ENCODE measurements at regions not wholly inside any gene's neighbourhood (a gene's known extent, or its start where the extent isn't known, plus 50 kb on each side); places are given as distances from the start of the nearest gene placed in this dataset.
"Not testable (repeated sequence)": the region's sequence is repeated elsewhere in the genome, so short reads cannot be mapped to it uniquely, and the experiment has no call there.

DNA sequence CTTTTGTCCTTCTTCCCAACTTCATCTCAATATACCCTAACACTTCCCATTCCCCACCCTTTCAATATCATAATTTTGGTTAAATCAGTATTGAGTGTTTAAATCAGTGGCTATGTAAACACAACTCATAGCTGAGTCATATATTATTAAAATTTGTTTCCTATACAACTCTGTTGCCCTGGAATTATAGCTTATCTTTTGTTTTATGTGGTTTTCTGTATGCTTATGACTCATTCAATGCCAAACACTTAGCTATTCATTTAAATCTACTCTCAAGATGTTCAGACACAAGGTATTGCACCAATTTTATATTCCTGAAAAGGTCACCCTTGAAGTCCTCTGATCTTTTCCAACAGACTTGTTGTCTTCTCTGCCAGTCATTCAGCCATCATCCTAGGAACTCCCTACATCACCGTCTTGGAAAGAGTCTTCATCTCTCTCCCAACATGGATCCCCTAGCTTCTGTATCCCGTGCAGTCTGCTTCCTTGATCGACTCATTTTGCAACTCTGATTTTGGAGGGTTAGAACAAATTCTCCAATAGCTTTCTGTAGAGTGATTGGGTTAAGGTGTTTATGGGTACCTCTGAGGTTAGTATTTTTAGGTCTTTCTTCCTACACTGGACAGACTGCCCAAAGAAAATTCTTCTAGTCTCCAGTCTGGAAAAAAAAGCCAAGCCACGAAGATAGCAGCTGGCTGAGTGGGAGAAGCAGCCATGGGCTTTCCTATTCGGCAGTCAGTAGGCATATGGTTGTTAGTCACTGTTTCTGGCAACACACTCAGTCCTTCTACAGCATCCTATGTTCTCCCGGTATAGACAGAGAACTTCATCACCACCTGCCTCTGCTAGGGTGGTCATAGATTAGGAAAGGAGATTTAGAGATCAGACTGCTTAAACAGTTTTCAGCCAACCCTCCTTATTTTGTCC is 102.1 kb downstream of the CRPPA start:
- DNase-seq, result no peak

- no peak for DNase-seq
Observed at GRCh38 chr7:16318463-16318862, 102.9 kb downstream of the CRPPA start.

GRCh38 chr7:16317406-16317805 is 103.9 kb downstream of the CRPPA start:
- no peak for DNase-seq

- no peak for DNase-seq
Observed at GRCh38 chr7:16315280-16315679, 106.1 kb downstream of the CRPPA start.

DNA sequence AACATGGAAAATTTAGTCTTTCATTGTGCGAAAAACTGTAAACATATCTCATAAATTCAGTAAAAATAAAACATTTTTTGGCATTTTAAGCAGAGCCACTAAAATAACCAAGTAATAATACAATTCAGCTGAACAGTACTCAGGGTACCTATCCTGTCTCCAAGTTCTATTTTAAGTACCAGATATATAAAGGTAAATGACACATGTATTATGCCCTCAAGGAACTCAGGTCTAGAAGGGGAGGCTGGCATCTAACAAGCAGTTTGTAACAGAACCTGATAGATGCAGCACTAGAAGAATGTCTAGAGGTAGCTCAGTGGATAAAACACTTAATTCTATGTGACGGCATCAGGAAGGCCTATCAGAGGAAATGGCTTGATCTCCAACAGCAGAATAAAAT is 112.2 kb downstream of the CRPPA start:
- DNase-seq, result no peak

GRCh38 chr7:16301291-16301690 is 120.0 kb downstream of the CRPPA start:
- DNase-seq, result no peak

DNA sequence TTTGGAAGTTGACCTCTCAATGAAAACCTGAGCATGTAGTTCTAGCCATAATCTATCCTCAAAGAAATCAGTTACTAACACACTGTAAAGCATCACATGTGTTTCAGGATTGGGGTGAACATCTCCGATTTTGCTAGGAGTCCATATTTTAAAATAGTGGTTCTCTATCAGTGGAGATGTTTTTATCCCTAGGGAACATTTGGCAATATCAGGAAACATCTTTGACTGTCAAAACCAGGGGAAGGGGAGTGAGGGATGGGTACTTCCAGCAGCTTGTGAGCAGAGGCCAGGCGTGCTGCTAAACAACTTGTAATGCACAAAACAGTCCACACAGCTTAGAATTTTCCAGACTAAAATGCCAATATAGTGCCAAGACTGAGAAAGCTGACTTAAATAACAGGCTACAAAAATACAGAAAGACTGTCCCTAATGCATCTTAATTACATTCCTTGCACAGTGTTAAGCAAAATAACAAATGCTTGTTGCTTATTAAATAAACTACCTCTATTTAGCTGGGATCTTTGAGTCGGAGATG is 120.9 kb downstream of the CRPPA start:
- no peak for DNase-seq

DNA sequence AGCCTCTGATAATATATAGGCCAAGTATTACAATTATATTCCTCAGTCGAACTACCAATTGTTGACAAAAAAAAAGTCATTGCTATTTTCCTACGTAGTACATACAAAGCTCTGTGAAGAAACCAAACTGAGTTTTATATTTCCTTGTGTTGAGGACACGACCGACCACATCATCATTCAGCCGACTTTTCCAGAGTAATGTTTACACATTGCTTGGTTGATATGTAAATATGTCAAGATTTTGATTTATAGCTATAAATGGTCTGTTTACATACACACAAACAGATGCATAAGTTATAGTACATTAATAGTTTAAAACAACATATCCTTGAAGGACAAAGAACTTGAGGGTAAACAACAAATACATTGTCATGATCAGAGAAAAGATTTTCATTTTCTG is 121.5 kb downstream of the CRPPA start:
- DNase-seq, result no peak

- DNase-seq, result no peak
Observed at GRCh38 chr7:16298221-16298620, 123.1 kb downstream of the CRPPA start.

DNA sequence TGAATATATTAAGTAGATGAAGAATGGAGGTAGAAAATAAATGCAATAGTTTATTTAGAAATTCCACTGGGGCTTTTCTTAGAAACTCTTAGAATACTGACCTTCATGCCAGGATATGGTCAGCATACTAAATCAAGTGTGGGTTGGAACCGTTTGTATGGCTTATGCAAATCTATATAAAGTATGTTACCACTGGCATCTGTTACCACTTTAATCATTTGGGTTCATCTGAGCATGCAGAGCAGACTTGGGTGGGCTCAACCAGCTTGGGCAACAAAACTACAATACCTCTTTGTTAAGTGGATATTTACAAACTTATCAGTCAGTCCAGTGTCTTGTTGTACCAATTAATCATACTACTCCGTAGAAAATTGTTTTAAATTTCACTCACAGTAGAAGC is 125.8 kb downstream of the CRPPA start:
- DNase-seq, result no peak

GRCh38 chr7:16293669-16294425 is 127.5 kb downstream of the CRPPA start:
- DNase-seq, result no peak

GRCh38 chr7:16284581-16284980 is 136.8 kb downstream of the CRPPA start:
- no peak for DNase-seq

- no peak for DNase-seq
Observed at GRCh38 chr7:16278167-16278787, 143.1 kb downstream of the CRPPA start.

DNA sequence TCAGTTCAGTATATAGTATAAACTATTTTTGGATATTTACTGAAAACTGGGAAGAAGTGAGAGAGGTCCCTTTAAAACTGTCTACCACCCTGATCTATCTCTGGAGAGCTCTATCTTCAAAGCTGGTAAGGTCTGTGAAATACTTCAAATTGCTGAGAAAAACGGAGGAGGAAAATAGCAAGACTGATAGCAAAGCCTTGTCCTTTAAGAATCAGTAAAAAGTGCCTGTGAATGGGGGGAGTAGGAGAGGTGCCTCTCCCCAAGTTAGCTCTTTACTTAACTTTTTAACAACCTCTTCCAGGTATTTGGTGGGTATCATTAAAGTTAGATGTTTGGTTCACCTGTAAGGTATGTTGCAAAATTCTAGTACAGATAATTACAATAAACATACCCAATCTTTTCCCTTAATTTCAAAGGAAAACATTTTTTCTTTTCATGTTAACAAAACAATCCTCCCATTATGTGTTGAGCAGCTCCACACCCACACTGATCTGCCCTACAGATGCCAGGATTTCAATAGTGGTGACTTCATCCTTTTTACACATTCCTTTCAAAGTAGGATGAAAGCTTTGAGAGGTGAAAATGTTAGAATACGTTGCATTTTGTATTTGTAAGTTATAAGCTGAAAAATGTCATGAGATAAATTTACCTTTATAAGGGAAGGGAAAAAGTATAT is 149.2 kb downstream of the CRPPA start:
- DNase-seq, result no peak

- DNase-seq, result no peak
Observed at GRCh38 chr7:16271355-16271915, 149.9 kb downstream of the CRPPA start.

DNA sequence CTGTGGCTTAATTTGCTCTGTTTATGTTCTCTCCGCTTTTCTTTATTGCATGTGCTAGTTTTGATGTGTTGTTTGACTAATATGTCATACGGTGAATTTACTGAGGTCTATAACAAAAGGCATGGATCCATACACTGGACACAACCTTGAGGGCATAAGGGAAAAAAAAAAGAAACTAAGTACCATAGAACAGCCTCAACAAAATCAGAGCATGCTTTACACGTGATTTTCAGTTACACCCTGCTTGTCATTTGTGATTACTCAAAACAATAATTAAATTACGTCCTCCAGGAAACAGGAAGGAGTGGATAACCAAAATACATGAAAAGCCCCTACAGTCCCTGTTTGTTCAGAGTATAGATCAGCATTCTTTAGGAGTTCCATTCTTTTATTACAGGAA is 150.5 kb downstream of the CRPPA start:
- no peak for DNase-seq

- DNase-seq, result no peak
Observed at GRCh38 chr7:16268821-16269768, 152.2 kb downstream of the CRPPA start.

- DNase-seq, result no peak
Observed at GRCh38 chr7:16267953-16268820, 153.2 kb downstream of the CRPPA start.

GRCh38 chr7:16266877-16267276 is 154.5 kb downstream of the CRPPA start:
- DNase-seq, result no peak

DNA sequence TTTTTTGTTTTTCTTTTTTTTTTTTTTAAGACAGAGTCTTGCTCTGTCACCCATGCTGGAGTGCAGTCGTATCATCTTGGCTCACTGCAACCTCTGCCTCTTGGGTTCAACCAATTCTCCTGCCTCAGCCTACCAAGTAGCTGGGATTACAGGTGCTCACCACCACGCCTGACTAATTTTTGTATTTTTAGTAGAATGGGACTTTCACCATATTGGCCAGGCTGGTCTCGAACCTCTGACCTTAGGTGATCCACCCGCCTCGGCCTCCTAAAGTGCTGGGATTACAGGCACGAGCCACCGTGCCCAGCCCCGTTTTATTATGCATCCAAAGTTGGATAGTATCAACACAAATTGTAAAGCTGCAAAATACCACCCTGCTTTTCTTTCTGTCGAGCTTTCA is 154.9 kb downstream of the CRPPA start:
- DNase-seq, result not testable (repeated sequence)
